HUES64 (cell line): ENCODE measurements at regions not wholly inside any gene's neighbourhood (a gene's known extent, or its start where the extent isn't known, plus 50 kb on each side); places are given as distances from the start of the nearest gene placed in this dataset.
"Not testable (repeated sequence)": the region's sequence is repeated elsewhere in the genome, so short reads cannot be mapped to it uniquely, and the experiment has no call there.

Experiments used
- H3K27ac ChIP-seq: 2 replicates; pipeline ENCODE4 v1.7.0; 2013; ENCODE audit warnings: low read depth, low read length, inconsistent platforms
- H3K27me3 ChIP-seq: 2 replicates; pipeline ENCODE4 v1.6.1; 2013; ENCODE audit warnings: mild to moderate bottlenecking, low read length; ENCODE audit not compliant: insufficient read depth
- H3K36me3 ChIP-seq: 2 replicates; pipeline ENCODE4 v1.6.1; 2013; ENCODE audit warnings: mild to moderate bottlenecking, low read length; ENCODE audit not compliant: insufficient read depth
- H3K4me1 ChIP-seq: 2 replicates; pipeline ENCODE4 v1.6.1; 2013; ENCODE audit warnings: mild to moderate bottlenecking, low read length, moderate library complexity; ENCODE audit not compliant: insufficient read depth
- H3K4me3 ChIP-seq: 2 replicates; pipeline ENCODE4 v1.5.1; 2013; ENCODE audit warnings: mild to moderate bottlenecking, low read length, moderate library complexity
- H3K9ac ChIP-seq: 2 replicates; pipeline ENCODE4 v1.6.1; 2013; ENCODE audit warnings: mild to moderate bottlenecking, low read depth, low read length
- H3K9me3 ChIP-seq: 2 replicates; pipeline ENCODE4 v1.6.1; 2013; ENCODE audit warnings: low read depth, low read length; ENCODE audit not compliant: insufficient read depth
- WGBS: fragments of 150-250, 120-280 bp; methylation state at CpG from one replicate; pipeline ENCODE4 v1.1.7; 2013; ENCODE audit warnings: missing lambda C conversion rate; 5-methylcytosine and 5-hydroxymethylcytosine counted together

DNA sequence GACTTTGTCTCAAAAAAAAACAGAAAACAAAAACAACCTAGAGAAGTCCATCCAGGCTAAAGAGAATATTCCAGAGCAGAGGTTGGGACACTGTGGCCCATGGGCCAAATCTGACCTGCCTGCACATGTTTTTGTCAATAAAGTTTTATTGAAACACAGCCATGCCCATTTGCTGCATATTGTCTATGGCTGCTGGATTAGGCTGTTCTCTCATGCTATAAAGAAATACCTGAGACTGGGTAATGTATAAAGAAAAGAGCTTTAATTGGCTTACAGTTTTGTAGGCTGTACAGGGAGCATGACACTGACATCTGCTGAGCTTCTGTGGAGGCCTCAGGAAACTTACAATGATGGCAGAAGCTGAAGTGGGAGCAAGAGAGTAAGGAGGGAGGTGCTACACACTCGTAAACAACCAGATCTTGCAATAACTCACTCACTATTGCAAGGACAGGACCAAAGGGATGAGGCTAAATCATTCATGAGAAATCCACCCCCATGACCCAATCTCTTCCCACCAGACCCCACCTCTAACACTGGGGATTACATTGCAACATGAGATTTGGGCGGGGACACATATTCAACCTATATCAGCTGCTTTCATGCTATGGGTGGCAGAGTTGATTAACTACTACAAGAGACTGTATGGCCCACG, 122.5 kb upstream of the KRTAP5-11 start:
- 92% methylated on average over 1 of the region's 3 CpGs for WGBS
- not testable (repeated sequence) for H3K4me1 ChIP-seq, H3K4me3 ChIP-seq, H3K27me3 ChIP-seq, H3K36me3 ChIP-seq, H3K9me3 ChIP-seq, H3K27ac ChIP-seq, H3K9ac ChIP-seq

DNA sequence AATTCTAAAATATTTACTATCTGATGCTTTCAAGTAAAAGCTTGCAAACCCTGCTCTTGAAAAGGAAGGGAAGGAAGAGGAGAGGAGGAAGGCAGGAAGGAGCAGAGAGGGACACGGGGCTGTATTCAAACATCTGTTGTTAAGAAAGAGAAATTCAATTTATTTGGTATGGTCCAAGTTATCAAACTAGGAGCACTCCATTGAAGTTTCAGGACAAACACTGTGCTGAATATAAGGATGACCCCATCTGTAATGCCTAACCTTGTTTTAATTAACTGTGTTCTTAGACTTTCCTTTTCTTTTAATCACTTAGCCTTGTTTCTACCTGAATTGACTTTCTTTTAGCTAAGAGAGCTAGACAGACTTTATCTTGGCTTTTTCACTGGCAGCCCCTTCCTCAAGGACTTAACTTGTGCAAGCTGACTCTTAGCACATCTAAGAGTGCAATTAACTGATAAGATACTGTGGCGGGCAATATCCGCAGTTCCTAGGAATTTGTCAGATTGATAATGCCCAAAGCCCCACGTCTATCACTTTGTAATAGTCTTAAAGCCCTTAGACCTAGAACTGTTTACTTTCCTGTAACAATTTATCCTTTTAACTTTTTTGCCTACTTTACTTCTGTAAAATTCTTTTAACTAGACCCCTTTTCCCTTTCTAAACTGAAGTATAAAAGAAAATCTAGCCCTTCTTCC, 123.2 kb upstream of the KRTAP5-11 start:
- 75% methylated on average over 3 of the region's 4 CpGs for WGBS
- H3K36me3 ChIP-seq, H3K4me1 ChIP-seq, H3K9ac ChIP-seq, H3K27ac ChIP-seq, H3K9me3 ChIP-seq, H3K4me3 ChIP-seq, H3K27me3 ChIP-seq: not testable (repeated sequence)

DNA sequence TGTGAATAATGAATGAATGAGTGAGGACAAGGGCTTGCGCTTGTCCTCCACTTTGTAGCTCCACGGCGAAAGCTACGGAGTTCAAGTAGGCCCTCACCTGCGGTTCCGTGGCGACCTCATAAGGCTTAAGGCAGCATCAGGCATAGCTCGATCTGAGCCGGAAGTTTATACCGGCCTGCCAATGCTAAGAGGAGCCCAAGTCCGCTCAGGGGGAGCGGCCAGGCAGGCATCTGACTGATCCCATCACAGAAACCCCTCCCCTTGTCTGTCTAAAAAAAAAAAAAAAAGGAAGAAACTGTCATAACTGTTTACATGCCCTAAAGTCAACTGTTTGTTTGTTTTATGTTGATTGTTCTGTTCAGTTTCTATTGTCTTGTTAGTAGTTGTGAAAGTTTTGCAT, 124.4 kb upstream of the KRTAP5-11 start:
- H3K36me3 ChIP-seq, H3K9me3 ChIP-seq, H3K27ac ChIP-seq, H3K4me1 ChIP-seq, H3K4me3 ChIP-seq, H3K9ac ChIP-seq, H3K27me3 ChIP-seq: not testable (repeated sequence)
- 73% methylated on average over 12 of the region's 12 CpGs for WGBS

DNA sequence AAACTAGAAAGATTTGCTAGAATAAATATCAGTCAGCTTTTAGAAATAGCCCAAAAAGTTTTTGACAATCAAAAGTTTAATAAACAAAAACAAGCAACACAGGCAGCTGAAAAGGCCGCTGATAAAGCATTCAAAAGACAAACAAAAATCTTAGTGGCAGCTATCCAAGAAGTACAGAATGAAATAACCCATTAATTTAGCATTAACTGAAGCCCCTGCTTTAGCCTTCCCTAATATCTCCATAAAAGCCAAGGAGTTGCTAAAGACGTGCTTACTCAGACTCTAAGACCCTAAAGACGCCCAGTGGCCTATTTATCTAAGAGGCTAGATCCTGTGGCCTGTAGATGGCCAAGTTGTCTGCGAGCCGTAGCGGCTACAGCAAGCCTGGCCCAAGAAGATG, 123.5 kb upstream of the DEFB108B start:
- 81% methylated on average over 6 of the region's 6 CpGs for WGBS
- H3K4me3 ChIP-seq, H3K27me3 ChIP-seq, H3K9me3 ChIP-seq, H3K27ac ChIP-seq, H3K9ac ChIP-seq, H3K36me3 ChIP-seq, H3K4me1 ChIP-seq: not testable (repeated sequence)

DNA sequence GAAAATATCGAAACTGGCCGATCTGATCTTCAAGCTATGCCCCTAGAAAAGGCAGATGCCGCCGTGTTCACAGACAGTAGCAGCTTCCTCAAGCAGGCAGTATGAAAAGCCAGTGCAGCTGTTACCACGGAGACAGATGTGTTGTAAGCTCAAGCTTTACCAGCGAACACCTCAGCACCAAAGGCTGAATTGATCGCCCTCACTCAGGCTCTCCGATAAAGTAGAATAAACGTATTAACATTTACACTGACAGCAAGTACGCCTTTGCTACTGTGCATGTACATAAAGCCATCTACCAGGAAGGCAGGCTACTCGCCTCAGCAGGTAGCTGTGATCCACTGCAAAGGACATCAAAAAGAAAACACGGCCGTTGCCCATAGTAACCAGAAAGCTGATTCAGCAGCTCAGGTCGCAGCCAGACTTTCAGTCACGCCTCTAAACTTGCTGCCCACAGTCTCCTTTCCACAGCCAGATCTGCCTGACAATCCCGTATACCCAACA, 122.8 kb upstream of the DEFB108B start:
- not testable (repeated sequence) for H3K27ac ChIP-seq, H3K27me3 ChIP-seq, H3K4me3 ChIP-seq, H3K9me3 ChIP-seq, H3K36me3 ChIP-seq, H3K4me1 ChIP-seq
- WGBS = 56% methylated on average over 16 of the region's 16 CpGs
- peak overlapping the region; percentile 16; the same call in 1 of the 2 replicates for H3K9ac ChIP-seq

DNA sequence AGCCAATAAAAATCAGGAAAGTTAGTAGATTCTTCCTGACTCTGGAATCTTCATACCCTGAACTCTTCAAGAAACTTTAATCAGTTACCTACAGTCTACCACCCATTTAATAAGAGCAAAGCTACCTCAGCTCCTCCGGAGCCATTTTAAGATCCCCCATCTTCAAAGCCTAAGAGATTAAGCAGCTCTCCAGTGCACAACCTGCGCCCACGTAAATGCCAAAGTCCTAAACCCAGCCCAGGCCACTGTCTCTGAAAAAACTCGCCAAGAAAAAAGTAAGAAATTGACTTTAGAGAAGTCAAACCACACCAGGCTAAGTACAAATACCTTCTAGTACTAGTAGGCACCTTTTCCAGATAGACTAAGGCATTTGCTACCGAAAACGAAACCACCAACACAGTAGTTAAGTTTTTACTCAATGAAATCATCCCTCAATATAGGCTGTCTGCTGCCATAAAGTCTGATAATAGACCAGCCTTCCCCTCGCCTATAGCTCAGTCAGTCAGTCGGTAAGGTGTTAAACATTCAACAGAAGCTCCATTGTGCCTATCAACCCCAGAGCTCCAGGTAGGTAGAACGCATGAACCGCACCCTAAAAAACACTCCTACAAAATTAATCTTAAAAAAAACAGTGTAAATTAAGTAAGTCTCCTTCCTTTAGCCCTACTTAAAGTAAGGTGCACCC, 122.2 kb upstream of the DEFB108B start:
- H3K27ac ChIP-seq, H3K9ac ChIP-seq, H3K4me3 ChIP-seq, H3K27me3 ChIP-seq, H3K4me1 ChIP-seq, H3K9me3 ChIP-seq, H3K36me3 ChIP-seq: not testable (repeated sequence)
- WGBS = 86% methylated on average over 9 of the region's 10 CpGs

DNA sequence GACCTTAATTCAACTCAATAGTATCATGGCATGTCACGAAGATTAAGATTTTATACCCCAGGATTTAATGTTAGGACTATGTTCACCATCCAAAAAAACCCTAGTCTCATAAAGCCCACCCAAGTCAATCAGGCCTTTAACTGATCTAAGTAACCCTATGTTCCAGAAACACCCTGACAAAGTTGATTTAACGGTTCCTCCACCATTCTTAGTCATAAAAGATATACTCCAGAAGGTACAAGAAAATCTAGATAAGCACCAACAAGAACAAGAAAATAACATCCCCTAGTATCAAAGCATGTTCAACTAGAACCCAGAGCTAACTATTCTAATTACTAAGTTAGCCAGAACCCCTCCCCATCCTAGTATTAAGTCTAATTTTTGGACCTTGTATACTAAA, 120.7 kb upstream of the DEFB108B start:
- H3K9ac ChIP-seq, H3K27me3 ChIP-seq, H3K4me1 ChIP-seq, H3K9me3 ChIP-seq, H3K4me3 ChIP-seq, H3K36me3 ChIP-seq, H3K27ac ChIP-seq: not testable (repeated sequence)
- WGBS = 94% methylated on average over 2 of the region's 2 CpGs

DNA sequence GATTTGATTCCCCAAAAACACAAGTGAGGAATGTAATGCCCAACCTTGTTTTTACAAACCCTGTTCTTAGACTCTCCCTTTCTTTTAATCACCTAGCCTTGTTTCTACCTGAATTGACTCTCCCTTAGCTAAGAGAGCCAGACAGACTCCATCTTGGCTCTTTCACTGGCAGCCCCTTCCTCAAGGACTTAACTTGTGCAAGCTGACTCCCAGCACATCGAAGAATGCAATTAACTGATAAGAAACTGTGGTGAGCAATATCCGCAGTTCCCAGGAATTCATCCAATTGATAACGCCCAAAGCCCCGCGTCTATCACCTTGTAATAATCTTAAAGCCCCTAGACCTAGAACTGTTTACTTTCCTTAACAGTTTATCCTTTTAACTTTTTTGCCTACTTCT, 120.2 kb upstream of the DEFB108B start:
- not testable (repeated sequence) for H3K4me3 ChIP-seq, H3K9ac ChIP-seq, H3K27ac ChIP-seq, H3K36me3 ChIP-seq, H3K4me1 ChIP-seq, H3K9me3 ChIP-seq, H3K27me3 ChIP-seq
- 93% methylated on average over 2 of the region's 5 CpGs for WGBS

DNA sequence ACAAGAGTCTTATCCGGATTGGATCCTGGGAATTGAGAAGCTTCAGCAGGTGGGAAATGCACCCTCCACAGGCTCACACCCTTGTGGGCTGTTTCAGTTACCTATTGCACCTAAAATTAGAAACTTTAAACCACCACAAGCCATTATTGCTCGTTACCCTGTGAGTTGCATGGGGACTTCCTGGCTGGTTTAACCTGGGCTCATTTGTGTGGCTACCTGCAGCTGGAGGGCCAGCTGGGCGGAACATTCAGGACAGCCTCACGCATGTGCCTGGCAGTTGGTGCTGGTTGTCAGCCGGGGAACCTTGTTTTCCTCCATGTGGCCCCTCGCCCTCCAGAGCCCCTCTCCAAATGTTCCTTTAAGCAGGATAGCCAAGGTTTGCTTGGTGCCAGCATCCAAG, 118.5 kb upstream of the DEFB108B start:
- H3K4me3 ChIP-seq, H3K36me3 ChIP-seq, H3K9ac ChIP-seq, H3K27me3 ChIP-seq, H3K9me3 ChIP-seq, H3K27ac ChIP-seq, H3K4me1 ChIP-seq: not testable (repeated sequence)
- WGBS = 90% methylated on average over 5 of the region's 6 CpGs

DNA sequence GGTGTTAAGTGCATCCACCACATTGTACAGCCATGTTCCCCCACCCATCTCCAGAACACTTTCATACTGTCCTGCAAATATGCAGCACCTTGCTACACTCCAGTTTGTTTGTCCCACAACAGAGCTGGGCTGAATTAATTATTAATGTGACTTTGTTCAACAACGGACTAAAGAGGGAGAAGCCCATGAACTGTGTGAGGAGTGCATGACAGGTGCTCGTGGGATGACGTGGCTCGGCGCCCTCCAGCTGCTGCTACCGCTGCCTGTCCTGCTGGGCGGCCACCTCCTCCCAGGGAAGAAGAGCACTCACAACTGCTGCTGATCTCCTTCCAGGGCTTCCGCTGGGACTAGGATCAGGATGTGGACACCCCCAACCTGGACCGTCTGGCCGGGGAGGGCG, 111.2 kb upstream of the DEFB108B start:
- not testable (repeated sequence) for H3K4me1 ChIP-seq, H3K27ac ChIP-seq, H3K27me3 ChIP-seq, H3K4me3 ChIP-seq, H3K9ac ChIP-seq, H3K9me3 ChIP-seq, H3K36me3 ChIP-seq
- 92% methylated on average over 7 of the region's 11 CpGs for WGBS

DNA sequence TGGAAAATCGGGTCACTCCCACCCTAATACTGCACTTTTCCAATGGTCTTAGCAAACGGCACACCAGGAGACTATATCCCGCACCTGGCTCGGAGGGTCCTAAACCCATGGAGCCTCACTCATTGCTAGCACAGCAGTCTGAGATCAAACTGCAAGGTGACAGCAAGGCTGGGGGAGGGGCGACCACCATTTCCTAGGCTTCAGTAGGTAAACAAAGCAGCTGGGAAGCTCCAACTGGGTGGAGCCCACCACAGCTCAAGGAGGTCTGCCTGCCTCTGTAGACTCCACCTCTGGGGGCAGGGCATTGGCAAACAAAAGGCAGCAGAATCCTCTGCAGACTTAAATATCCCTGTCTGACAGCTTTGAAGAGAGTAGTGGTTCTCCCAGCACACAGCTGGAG, 109.0 kb upstream of the DEFB108B start:
- not testable (repeated sequence) for H3K9ac ChIP-seq, H3K4me1 ChIP-seq, H3K27ac ChIP-seq, H3K9me3 ChIP-seq, H3K36me3 ChIP-seq, H3K27me3 ChIP-seq, H3K4me3 ChIP-seq
- WGBS = 54% methylated on average over 5 of the region's 5 CpGs
